Posterior cingulate gyrus (tissue), 11 donors: ENCODE measurements at regions not wholly inside any gene's neighbourhood (a gene's known extent, or its start where the extent isn't known, plus 50 kb on each side); places are given as distances from the start of the nearest gene placed in this dataset.
A peak's percentile ranks its signal among the peaks of the same experiment; 100 is the strongest.

Source experiments
- DNase-seq, 10 donors: peaks; one replicate each; pipeline versions ENCODE4 v3.0.0 to v3.0.0-alpha.2; 2020 to 2021; ENCODE audit warnings: mixed read lengths in 3 of 10
- intact Hi-C: fragments of 100-400 bp; cut with DNase I; formaldehyde crosslinking; loops from one replicate; pipeline ENCODE4 v1.15.1; 2023

DNA sequence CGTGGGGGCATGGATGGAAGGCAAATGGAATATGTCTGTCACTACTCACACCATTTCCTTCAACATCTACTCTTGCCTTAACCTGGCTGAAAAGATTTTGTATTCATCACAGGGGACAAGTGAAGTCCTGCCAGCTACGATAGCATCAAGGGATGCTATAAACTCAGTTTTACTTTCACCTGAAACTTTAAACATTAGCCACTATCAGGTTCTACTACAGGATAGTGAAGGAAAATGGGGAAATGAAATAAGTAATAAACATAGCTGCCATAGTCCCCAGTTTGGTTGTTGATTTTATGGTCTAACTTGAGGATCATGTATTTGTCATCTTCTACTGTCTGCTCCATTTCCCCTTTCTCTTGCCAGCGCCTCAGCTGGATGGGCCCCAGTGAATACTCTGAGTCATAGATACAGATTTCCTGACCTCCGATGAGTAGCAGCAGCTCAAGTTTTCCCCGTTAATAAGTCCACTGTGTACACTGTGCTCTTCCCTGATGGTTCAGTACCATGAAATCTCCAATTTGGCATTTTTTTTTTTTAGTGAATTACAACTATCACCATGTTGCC lies 338.2 kb upstream of the SLCO3A1 start:
- DNase-seq = no peak
- intact Hi-C loops = no loop called here

DNA sequence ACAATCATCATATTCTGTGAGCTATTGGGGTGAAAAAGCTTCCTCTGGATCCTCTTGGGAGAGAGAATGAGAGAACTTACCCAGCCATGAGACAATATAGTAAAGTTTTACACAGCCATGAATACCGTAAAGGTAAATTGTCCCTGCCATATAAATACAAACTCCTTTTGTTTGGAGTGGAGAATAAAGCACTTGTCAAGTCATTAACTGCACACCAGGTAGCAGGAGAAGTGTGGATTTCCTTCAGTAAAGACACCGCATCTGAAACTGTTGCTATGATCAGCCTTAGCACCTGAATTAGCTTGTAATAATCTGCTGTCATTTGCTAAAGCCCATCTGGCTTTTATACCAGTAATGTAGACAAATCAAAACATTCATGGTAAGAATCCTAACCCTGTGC lies 336.6 kb upstream of the SLCO3A1 start:
- DNase-seq = no peak
- intact Hi-C loops = no loop called here

- intact Hi-C loops = no loop called here
- no peak for DNase-seq
Observed at GRCh38 chr15:91517491-91518200, 335.9 kb upstream of the SLCO3A1 start.

DNA sequence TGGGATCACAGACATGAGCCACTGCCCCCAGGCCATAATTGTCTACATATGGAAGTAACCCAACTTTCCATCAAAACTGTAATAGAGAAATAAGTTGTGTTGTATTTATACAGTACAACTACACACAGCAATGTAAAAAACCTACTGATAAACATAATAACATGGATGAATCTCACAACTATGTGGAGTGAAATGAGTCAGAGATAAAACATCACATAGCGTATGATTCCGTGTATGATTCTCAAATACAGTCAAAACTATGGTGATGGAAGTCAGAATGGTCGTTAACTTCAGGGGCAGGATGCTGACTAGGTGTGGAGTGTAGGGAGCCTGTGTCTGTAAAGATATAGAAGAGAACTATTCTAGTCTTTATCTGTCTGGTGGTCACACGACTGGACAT lies 332.7 kb upstream of the SLCO3A1 start:
- intact Hi-C loops = loop anchor here (5.0 to 10.0 kb wide), 2 partner anchors 64 to 561 kb away; no protein-coding TSS in a partner anchor
- DNase-seq = no peak

DNA sequence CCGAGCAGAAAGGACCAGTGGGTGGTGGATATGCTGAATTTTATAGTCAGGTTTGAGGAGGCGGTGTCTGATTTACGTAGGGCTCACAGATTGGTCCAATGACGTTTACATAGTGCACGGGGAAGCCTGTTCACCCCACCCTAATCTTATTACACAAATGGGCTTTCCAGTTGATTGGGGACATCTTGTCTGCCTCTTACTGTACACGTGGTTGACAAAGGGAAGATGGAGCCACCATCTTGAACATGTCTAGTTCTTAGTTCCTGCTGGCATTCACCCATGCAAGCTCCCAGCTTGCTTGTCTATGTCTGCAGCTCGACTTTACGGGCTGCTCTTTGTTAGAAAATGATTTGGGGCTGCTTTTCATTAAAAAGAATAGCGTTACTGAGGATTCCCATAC lies 332.0 kb upstream of the SLCO3A1 start:
- DNase-seq = no peak
- intact Hi-C loops = loop anchor here (5.0 to 10.0 kb wide), 2 partner anchors 63 to 561 kb away; no protein-coding TSS in a partner anchor

GRCh38 chr15:91521996-91522395 lies 331.5 kb upstream of the SLCO3A1 start:
- intact Hi-C loops = loop anchor here (1.0 to 10.0 kb wide), 4 partner anchors 63 to 560 kb away; no protein-coding TSS in a partner anchor
- DNase-seq = no peak

DNA sequence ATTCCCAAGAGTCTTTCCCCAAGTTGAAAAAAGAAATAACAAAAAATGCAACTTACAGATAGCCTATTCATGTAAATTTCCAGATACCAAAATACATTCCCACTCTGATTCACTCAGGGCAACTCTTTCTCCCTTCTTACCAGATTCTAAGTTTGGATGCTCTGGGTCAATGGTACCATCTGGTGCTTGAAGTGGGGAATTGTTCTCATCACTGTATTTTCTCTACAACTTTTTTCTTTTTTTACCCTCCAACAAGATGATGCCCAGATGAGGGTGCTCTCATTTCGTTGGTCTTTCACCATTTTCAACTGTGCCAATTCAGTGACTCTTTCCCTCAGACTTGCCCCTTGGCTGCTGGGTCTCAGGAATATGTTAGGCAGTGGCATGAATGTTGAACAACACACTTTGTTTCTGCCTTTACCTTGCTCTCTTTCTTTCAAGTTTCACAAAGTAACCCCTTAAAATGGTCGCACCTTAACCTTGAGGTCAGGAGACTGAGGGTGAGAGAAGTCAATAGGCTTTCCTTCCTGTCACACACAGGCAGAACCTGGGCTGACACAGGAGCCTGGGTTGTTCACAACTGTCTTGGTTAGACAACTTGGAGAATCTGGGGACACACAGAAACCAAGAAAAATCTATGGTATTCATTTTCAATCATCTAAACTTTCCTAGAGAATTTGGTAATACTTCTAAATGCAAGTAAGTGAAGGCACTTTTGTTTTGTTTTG lies 330.7 kb upstream of the SLCO3A1 start:
- intact Hi-C loops = loop anchor here (1.0 to 10.0 kb wide), 4 partner anchors 62 to 560 kb away; no protein-coding TSS in a partner anchor
- DNase-seq = peak in 2 of 10 donors; percentile 41 to 56

DNA sequence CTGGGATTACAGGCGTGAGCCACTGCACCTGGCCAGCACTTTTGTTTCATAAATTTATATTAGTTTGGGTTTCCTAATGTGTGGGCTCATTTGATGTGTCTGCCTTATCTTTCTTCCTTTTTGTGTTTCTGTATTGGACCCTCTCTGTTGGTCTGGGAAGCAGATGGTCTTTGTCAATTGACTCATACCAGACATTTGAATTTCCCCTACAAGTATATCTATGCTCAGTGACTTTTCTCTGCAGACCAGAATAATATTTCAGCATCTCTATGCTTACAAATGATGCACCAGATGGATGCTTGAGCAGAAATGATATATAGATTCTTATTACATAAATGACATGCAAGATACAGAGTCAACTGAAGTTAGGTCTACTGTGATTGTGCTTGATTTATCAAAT lies 329.9 kb upstream of the SLCO3A1 start:
- intact Hi-C loops = loop anchor here (2.0 to 10.0 kb wide), 3 partner anchors 61 to 559 kb away; no protein-coding TSS in a partner anchor

DNA sequence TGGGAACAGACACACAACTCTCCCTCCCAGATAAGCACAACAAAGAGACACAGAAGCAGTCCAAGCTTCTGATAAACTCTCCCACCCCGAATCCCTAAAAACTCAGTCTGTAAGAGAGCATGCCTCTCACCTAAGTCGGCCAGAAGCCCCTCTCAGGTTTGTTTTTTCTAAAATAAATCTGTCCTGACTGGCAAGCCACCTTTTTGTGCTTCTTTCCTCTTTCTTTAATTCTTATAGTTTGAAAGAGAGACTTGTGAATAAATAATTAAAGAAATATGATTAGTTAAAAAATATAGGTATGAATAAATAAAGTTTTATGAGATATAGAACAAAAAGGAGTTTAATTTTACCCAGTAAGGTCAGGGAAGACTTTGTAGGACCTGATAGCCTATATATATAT lies 329.0 kb upstream of the SLCO3A1 start:
- intact Hi-C loops = loop anchor here (5.0 to 10.0 kb wide), 2 partner anchors 60 to 558 kb away; no protein-coding TSS in a partner anchor
- no peak for DNase-seq

More for the DNA sequence above, 329.9 kb upstream of the SLCO3A1 start:
- no peak for DNase-seq

DNA sequence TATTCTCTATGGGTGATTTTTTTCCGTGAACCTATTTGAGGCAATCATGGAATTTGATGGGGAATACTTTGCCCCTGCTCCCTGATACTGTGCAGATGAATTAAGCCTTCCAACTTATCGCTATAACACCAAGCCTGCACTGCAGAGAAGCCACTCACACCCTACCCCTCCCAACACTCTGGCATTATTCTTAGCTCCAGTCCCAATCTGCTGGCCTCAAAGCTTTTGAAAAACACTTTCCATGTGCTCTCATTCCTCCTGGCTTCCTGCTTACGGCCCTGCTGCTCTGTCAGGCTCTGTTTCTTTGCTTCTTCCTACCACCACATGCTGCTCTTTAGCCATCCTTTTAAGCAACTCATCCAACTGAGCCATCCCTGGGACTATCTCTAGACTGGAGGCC lies 327.8 kb upstream of the SLCO3A1 start:
- DNase-seq = no peak
- intact Hi-C loops = loop anchor here (10.0 kb wide), 1 partner anchor 59 kb away; no protein-coding TSS in a partner anchor

DNA sequence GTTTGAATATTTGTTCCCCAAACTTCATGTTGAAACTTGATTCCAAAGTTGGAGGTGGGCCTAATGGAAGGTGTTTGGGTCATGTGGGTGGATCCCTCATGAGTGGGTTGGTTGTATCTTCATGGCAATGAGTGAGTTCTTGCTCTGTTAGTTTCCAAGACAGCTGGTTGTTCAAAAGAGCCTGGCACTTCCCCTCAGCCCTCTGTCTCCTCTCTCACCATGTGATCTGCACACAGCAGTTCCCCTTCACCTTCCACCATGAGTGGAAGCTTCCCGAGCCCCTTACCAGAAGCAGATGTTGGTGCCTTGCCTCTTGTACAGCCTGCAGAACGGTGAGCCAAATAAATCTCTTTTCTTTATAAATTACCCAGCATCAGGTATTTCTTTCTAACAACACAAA lies 327.1 kb upstream of the SLCO3A1 start:
- no peak for DNase-seq
- intact Hi-C loops = loop anchor here (10.0 kb wide), 1 partner anchor 58 kb away; no protein-coding TSS in a partner anchor

DNA sequence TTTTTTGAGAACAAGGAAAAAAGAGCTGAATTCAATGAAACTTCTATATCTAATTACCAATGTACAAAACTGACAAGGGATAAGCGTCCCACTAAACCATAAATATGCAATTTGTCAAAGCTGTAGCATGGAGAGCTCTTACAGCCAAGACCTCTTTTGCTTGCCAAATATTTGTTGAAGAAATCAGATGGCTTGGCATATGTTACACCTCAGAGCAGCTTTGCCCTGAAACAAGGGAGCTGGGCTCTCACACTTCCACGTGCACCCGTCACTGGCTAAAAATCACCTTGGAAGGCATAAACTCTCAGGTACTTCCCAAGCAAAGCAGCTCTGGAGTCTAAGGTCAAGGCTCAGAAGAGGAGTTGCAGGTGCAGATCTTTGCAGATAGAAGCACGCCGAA lies 324.7 kb upstream of the SLCO3A1 start:
- intact Hi-C loops = loop anchor here (10.0 kb wide), 1 partner anchor 56 kb away; no protein-coding TSS in a partner anchor
- DNase-seq = no peak

DNA sequence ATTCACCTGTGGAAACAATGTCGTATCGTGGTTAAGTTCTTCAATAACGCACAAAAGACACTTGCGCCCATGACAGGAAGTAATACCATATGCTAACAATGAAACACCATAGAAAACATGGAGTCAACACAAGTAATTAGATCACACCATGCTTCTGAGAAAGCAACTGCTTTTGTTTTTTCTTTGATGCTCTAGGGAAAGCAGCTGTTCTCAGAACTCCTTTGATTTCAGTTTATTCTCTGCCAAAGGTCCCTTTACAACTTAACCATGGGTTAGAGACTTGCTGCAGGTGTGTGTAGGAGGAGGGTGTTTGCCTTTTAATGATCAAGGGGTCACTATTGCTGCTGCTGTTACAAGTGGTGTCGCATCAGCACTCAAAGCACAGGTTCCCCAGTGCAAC lies 324.0 kb upstream of the SLCO3A1 start:
- intact Hi-C loops = loop anchor here (10.0 kb wide), 1 partner anchor 55 kb away; no protein-coding TSS in a partner anchor
- DNase-seq = no peak

- intact Hi-C loops = no loop called here
Observed at GRCh38 chr15:91530279-91530678, 323.2 kb upstream of the SLCO3A1 start.

GRCh38 chr15:91530956-91531582 lies 322.4 kb upstream of the SLCO3A1 start:
- intact Hi-C loops = no loop called here
- DNase-seq = no peak

More at GRCh38 chr15:91530279-91530678, 323.2 kb upstream of the SLCO3A1 start:
- no peak for DNase-seq

DNA sequence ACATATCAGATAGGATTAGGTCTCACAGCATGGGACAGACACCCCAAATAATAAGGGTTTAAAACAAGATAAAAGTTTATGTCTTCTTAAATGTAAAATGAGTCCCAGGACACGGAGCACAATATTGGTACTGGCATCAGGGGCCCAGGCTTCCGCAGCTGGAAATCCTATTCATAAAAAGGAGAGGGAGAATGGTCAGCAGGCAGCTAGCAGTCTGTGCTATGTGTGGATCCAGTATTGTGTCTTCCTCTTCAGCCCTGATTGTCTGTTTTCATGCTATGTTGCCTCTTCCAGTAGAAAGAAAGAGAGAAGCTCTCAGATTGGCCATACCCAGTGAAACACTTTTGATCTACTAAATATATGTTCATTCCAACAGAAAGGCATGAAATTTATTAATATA lies 319.3 kb upstream of the SLCO3A1 start:
- peak in 1 of 10 donors; percentile 67 for DNase-seq
- intact Hi-C loops = no loop called here

GRCh38 chr15:91534976-91535375 lies 318.5 kb upstream of the SLCO3A1 start:
- no peak for DNase-seq

DNA sequence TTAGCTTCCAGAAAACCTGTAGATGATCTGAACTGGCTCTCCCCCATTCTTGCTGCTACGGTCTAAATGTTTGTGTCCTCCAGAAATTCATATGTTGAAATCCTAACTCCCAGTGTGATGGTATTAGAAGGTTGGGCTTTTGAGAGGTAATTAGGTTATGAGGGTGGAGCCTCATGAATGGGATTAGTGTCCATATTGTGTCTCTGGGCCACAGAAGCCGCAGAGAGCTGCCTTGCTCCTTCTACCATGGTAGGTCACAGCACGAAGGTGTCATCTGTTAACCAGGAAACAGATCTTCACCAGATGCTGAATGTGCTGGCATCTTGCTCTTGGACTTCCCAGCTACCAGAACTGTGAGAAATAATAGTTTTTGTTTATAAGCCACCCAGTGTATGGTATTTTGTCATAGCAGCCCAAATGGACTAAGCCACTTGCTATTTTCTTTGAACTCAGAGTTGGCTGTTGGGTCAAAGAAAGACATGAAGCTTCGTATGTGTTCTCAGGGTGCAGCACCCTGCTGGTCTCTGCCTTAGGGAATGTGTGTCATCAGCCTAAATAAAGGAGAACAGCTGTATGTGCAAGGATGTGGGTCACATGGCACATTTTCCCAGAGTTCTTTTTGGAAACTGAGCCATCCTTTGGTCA lies 317.5 kb upstream of the SLCO3A1 start:
- intact Hi-C loops = no loop called here
- no peak for DNase-seq

More at GRCh38 chr15:91534976-91535375, 318.5 kb upstream of the SLCO3A1 start:
- intact Hi-C loops = no loop called here

DNA sequence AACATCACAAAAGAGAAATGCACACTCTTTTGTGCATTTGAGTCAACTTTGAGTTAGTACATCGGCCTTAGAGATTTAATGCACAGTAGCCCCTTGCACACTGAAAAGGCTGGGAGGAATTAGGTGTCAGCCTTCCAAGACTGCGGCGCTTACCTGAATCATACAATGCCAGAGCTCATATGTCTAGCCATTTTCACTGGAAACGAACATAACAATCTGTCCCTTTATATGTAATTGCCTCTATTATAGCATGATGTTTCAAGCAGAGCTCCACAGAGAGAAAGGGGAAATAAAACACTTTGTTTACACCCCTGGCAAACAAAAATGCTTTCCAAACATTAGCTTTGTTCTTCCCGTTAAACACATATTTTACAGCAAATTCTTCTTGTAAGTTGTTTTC lies 315.7 kb upstream of the SLCO3A1 start:
- no peak for DNase-seq

GRCh38 chr15:91538782-91539181 lies 314.7 kb upstream of the SLCO3A1 start:
- DNase-seq = no peak
- intact Hi-C loops = no loop called here

More for the DNA sequence above, 315.7 kb upstream of the SLCO3A1 start:
- intact Hi-C loops = no loop called here
